Glomerular endothelial cell (primary cell): ENCODE measurements at regions not wholly inside any gene's neighbourhood (a gene's known extent, or its start where the extent isn't known, plus 50 kb on each side); places are given as distances from the start of the nearest gene placed in this dataset.

Source experiments
- DNase-seq: peaks from one replicate; pipeline ENCODE4 v3.0.0-alpha.2; 2011; ENCODE audit warnings: low read depth, low spot score; ENCODE audit errors: extremely low read depth

DNA sequence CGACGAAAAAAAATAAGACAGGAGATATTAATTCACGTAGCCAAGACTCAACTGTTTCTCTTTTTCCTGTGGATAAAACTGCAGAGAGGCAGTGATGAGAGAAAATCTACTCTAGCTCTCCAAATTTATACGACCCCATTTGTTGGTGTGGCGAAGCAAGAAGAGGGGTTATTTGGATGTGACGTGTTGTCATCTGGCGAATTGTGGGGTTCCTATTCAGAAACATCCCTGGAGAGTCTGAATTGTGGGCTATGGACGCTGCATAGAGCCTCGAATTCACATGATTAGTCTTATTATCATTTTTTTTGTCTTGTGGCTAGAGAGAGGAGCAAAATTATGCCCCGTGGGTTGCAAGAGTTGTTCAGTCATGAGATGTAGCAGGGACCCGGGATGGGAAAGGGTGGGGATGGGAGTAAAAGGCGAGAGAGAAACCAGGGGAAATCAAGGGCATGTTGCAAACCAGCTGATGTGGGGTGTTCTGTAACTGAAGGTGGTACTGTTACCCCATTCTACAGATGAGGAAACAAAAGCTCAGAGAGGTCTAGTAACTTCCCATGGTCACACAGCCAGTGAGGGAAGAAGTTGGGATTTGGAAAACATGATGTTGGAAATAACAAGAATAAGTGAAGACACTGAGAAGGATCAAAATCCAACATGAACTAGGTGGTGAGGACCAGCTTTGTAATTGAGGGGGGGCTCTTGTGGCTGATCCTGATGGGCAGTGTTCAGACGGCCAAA is 69.2 kb upstream of the SFMBT2 start:
- no peak for DNase-seq

DNA sequence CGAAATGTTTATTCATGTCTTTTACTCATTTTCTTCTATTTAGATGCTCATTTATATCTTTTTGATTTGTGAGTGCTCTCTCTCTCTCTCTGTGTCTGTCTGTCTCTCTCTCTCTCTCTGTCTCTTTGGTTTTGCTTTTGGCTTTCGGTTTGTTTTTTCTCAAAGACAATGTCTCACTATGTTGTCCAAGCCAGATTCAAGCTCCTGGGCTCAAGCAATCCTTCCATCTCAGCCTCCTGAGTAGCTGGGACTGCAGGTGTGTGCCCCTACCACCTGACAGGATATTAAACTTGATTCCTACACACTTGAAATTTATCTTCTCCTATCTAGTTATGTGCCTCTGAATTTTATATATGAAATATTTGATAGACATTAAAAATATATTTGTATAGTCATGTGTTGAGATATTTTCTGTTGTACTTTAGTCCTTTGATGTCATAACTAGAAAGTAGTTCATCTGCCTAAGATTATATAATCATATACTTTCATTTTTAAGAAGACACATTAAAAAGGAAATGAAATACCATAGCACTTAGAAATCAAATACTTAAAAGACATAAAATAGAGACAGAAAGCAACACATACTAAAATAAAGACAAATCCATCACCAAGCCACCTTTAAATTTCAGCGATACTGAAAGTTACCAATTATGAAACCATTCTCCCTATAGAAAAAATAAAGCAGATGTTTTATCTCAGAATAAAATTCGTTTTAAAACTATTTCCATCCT is 68.1 kb upstream of the SFMBT2 start:
- DNase-seq = no peak

DNA sequence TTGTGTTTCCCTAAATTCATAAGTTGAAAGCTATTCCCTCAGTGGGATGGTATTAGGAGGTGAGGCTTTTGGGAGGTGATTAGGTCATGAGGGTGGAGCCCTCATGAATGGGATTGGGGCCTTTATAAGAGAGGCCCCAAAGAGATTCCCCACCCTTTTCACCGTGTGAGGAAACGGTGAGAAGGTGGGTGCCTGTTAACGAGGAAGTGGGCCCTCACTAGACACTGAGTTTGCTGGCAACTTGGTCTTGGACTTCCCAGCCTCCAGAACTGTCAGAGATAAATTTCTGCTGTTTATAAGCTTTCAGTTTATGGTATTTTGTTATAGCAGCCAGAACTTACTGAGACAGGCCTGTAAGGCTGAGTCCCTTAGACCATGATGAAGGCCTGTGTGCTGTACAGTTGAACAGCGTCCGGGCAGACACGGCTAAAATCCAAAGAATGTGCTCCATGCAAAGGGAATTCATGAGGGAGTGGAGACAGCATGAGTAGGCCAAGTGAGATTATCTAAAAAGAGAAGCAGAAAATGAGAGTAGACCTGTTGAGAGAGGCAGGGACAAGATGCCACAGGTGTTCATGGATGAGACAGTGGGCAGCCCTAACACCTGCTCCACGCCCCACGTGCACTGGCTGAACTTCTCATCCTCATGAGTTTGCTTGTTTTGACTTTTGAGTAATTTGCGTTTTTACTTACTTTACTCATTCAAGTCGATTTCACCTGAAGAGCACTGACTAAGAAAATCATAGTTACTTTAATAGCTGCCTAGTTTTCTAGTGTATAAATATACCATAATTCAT is 66.9 kb upstream of the SFMBT2 start:
- no peak for DNase-seq

DNA sequence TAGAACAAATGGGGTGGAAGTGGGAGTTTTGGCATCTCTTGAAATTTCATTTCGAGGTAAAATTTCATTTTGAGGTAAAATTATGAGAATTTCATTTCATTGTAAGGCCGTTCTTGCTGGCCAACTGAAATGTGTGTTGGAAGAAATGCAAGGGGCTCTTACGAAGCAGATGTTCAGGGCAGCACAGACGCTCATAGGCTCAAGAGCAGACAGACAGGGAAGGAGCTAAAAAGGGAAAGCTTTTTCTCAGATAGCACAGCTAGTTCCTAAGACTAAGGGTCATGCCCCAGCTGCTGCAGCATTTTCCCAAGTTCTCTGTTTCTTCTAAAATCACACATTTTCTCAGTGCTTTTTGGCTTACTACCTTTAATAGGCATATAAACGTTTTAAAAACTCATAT is 65.1 kb upstream of the SFMBT2 start:
- DNase-seq = no peak

DNA sequence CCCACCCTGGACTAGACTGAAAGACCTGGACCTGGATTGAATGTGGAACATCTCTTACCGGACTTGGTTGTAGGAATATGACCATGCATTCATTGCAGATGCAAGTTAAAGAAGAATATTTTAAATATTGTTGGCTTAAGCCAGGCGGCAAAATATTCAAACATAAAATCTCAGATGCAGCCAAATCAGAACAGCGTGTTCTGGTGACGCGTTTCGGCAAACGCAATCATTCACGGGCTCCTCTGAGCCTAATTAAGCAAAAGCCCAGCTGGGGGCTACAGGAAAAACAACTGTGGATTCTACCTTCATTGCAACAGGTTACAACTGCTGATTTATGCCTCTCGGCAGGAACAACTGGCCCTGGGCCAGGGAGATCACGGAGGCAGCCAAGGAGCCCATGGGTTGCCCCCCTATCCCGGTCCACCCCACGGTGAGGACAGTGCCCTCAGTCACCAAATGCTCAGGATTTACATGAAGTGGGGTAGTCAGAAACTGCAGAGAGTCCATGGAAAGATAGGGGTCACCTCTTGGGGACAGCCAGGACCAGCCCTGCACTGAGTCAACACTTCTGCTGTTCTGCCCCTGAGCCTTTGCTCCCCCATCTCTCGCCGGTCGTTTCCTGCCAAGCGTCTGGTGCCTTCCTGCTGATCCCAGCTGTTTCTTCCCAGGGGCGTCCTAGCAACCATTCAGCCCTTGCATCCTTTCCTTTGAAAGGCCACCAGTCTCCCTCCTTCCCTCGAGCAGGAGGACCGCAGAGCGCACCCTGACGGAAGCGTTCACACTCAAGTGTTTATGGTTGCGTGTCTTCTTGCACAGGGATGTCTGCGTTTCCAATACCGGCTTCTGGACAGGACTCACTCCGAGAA is 64.4 kb upstream of the SFMBT2 start:
- no peak for DNase-seq

DNA sequence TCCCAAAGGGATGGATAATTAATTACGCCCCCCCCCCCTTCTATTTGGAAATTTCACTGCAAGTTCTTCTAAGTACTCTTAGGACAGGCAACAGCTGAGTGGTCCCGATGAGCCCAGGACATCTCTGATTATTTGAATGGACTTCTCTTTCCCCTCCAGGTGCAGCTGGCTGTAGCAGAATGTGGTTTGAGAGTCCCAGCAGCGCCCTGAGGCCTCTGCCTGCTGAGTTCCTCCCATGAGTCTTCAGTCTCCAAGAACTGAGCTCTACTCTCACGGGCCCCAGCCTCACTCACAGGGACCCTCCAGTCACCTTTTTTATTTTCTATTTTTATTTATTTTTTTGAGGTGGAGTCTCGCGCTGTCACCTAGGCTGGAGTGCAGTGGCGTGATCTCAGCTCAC is 63.6 kb upstream of the SFMBT2 start:
- no peak for DNase-seq

DNA sequence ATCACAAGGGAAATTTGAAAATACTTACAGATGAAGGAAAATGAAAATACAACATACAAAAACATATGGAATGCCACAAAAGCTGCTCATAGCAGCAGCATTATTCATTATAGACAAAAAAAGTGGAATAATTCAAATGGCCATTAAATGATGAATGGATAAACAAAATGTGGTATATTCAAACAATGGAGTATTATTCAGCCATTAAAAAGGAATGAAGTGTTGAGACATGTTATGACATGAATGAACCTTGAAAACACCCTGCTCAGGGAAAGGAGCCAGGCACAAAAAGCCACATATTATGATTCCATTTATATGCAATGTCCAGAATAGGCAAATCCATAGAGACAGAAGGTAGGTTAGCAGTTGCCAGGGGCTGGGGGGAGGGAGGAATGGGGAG is 62.6 kb upstream of the SFMBT2 start:
- no peak for DNase-seq

DNA sequence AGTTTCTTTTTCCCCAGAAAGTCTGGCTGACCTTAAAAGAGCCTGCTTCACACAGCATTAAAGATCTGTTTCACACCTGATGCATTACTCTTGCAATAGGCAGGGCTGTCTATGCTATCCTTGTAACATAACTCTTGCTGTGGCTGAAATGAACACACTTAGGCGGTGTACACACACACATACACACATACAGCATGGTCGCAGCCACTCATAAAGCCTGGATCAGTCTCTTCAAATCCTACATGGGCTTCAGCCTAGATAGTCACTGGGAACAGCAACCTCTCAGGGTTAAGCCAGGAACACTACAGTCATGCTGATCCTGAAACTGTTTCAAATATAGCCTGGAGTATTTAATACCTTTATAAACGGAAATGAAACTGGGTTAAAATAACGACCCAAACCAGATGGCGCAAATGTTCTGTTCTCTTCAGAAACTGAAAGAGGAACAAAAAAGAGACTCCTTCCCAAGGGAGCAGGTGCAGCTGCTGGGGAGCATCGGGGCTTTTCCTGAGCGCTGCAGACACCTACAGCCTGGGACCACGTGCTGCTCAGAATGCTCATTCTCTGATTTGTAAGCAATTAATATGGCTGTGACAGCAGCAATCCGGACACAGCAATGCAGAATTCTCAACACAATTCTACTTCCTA is 61.0 kb upstream of the SFMBT2 start:
- no peak for DNase-seq

DNA sequence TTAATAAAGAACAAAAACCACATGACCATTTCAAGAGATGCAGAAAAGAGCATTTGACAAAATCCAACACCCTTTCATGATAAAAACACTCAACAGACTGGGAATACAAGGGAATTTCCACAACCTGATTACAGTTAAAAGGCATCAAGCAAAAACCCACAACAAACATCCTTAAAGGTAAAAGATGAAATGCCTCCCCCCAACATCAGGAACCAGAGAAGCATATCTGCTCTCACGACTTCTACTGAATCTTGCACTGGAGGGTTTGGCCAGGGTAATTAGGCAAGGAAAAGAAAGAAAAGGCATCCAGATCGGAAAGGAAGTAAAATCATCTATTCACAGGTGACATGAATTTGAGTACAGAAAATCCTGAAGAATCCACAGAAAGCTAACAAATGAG is 59.5 kb upstream of the SFMBT2 start:
- no peak for DNase-seq

DNA sequence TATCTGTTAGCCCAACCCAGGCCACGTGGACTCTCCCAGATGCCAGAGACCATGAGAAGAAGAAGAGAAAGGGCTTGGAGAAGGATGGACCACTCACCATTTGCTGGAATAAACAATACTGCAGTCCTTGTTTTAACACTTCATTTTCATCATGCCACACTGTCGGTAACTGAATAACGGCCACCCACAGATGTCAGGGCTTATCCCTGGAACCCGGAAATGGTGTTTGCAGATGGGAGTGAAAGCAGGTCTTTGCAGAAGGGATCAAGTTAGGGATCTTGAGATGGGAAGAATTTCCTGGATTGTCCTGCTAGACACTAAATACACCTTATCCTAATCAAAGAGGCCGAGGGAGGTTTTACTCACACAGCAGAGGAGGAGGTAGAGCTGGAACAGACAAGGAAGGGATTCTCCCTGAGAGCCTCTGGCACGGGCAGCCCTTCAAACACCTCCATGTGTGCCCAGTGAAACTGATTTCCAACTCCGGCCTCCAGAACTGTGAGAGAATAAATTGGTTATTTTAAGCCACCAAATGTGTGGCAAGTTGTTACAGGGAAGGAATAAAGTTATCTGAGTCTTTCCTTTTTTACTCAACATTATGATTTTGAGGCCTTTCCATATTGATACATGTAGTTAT is 56.3 kb upstream of the SFMBT2 start:
- DNase-seq = no peak

DNA sequence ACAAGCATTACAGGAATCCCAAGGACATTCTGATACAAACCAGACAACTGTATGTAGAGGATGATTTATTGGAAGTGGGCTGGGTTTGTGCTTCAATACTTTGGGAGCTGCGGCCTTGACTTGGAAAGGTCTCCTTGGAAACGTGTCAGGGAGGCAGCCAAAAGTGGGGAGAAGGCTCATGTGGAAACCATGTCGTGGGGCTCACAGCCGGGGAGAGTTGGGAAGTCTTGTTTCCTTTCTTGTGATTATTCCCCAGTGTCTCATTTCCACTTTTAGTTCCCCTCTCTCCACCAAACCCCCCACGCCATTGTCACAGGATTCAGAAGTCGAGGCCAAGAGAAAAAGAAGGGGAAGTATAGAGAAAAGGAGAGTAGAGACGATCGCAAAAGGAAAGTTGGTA is 53.9 kb upstream of the SFMBT2 start:
- DNase-seq = no peak
